ENCODE measurements at regions not wholly inside any gene's neighbourhood (a gene's known extent, or its start where the extent isn't known, plus 50 kb on each side); places are given as distances from the start of the nearest gene placed in this dataset.

DNA sequence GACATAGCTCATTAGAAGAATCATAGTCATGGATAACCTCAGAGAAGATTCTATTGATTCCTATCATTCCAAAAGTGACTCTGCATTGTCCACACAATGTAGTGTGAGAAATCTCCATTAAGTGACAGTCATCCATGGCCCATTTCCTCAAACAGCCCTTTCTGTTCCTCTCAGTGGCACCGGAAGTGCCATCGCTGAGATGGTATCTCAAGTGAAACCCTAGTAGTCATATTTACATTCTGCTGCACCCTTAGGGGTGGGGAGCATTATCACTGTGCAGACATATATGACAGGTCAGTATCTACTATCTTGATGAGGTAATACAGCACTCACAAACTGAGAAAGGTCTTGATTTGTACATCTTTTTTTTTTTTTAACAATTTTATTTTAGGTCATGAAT, 55.4 kb upstream of the MIER3 start:
- H3K14ac ChIP-seq (replicated peaks; ENCODE audit: low read depth, low read length), result no peak overlapping the region
- H2BK15ac ChIP-seq (ENCODE audit: low read depth, low read length), result no peak overlapping the region
- H3K4me3 ChIP-seq (ENCODE audit: insufficient read depth, low read depth, low read length), result no peak overlapping the region
- no peaks in the 10 kb centered on the region for H3K79me1 ChIP-seq (ENCODE audit: low read depth in 1 of 2, low read length in 2 of 2)
- no peak overlapping the region for H3K18ac ChIP-seq (ENCODE audit: low read depth, low read length)
- TF ChIP-seq BHLHE40 (IDR thresholded peaks at IDR 0.05; ENCODE audit: low read depth, low read length) (no peak), MAFK (IDR thresholded peaks at IDR 0.05; ENCODE audit: low read depth, low read length) (no peak), SMC3 (IDR thresholded peaks at IDR 0.05; ENCODE audit: low read depth, low read length) (no peak), FOS (IDR thresholded peaks at IDR 0.05; ENCODE audit: low read depth, low read length) (no peak), RFX5 (IDR thresholded peaks at IDR 0.05; ENCODE audit: low read depth, low read length) (no peak), NFE2L2 (IDR thresholded peaks at IDR 0.05; ENCODE audit: low read depth, low read length) (no peak), CHD1 (IDR thresholded peaks at IDR 0.05; ENCODE audit: low read depth, low read length) (no peak)
- TF ChIP-seq, protein P1, sequence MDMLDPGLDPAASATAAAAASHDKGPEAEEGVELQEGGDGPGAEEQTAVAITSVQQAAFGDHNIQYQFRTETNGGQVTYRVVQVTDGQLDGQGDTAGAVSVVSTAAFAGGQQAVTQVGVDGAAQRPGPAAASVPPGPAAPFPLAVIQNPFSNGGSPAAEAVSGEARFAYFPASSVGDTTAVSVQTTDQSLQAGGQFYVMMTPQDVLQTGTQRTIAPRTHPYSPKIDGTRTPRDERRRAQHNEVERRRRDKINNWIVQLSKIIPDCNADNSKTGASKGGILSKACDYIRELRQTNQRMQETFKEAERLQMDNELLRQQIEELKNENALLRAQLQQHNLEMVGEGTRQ (IDR thresholded peaks at IDR 0.05; ENCODE audit: low read depth, low read length), result no peak
- TF ChIP-seq, protein P2, sequence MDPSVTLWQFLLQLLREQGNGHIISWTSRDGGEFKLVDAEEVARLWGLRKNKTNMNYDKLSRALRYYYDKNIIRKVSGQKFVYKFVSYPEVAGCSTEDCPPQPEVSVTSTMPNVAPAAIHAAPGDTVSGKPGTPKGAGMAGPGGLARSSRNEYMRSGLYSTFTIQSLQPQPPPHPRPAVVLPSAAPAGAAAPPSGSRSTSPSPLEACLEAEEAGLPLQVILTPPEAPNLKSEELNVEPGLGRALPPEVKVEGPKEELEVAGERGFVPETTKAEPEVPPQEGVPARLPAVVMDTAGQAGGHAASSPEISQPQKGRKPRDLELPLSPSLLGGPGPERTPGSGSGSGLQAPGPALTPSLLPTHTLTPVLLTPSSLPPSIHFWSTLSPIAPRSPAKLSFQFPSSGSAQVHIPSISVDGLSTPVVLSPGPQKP (IDR thresholded peaks at IDR 0.05; ENCODE audit: borderline replicate concordance, low read depth, low read length), result no peak
- H3K9me1 ChIP-seq (ENCODE audit: insufficient read depth, low read length), result no peaks in the 10 kb centered on the region
- H2AFZ ChIP-seq (replicated peaks; ENCODE audit: low read length, poor library complexity), result no peak overlapping the region
- dilution Hi-C loops (cut with HindIII; ENCODE audit: low sequenced_read_pairs, unreplicated experiment), result no loop called here
- DNase-seq (no peak), ATAC-seq (ENCODE audit: low read depth) (no peak)
- ChIA-PET POLR2A (ENCODE audit: unreplicated experiment) (no interaction called here), CTCF (no interaction called here)
- no peak overlapping the region for H2BK120ac ChIP-seq (ENCODE audit: low read depth, low read length)
- H4K91ac ChIP-seq (ENCODE audit: insufficient read depth, low read depth, low read length), result no peak overlapping the region
- H4K8ac ChIP-seq (ENCODE audit: low read depth in 2 of 2, low read length in 2 of 2), result no peak overlapping the region
- H2BK5ac ChIP-seq (ENCODE audit: low read depth, low read length, poor library complexity, severe bottlenecking), result no peak overlapping the region
- no peak overlapping the region for H4K5ac ChIP-seq (ENCODE audit: low read depth, low read length)
- BruUV-seq (replicated peaks), result no TSS peak
- in situ Hi-C loops (cut with MboI; ENCODE audit: low sequenced_read_pairs), result no loop called here
- H3K4me1 ChIP-seq (ENCODE audit: control insufficient read depth, insufficient read depth, low read length), result no peaks in the 10 kb centered on the region
- no peak overlapping the region for H3K4ac ChIP-seq (ENCODE audit: low read depth, low read length)
- no CpG with 5 or more reads among the region's 2 CpGs for WGBS, 2 experiments (ENCODE audit: extremely low coverage in 2 of 2, insufficient read length in 1 of 2)
- intact Hi-C loops (cut with micrococcal nuclease), result no loop called here
- H3K9ac ChIP-seq (ENCODE audit: low read depth, low read length), result no peak overlapping the region
- H3K27me3 ChIP-seq (ENCODE audit: control insufficient read depth, insufficient read depth, low read length), result peaks cover under 1% of the 10 kb centered on the region; the same call in 1 of the 2 replicates
- H3K56ac ChIP-seq (ENCODE audit: extremely low read depth, insufficient read depth, low read length), result no peak overlapping the region
- no peaks in the 10 kb centered on the region for H3K36me3 ChIP-seq (ENCODE audit: control insufficient read depth, insufficient read depth, low read length)
- no peak overlapping the region for H2AK5ac ChIP-seq (ENCODE audit: low read depth, low read length)
- no peak overlapping the region for H3K23ac ChIP-seq (ENCODE audit: low read depth, low read length)
- H2BK20ac ChIP-seq (ENCODE audit: low read depth, low read length), result no peak overlapping the region
- no peaks in the 10 kb centered on the region for H3K9me3 ChIP-seq (ENCODE audit: control insufficient read depth, insufficient read depth, low read length)
- H3K4me2 ChIP-seq (ENCODE audit: low read depth, low read length), result no peak overlapping the region
- H2AK9ac ChIP-seq (replicated peaks; ENCODE audit: low read depth, low read length, poor library complexity), result no peak overlapping the region
- no peaks in the 10 kb centered on the region for H4K20me1 ChIP-seq (ENCODE audit: insufficient read depth, low read length)
- no peak overlapping the region for H3K27ac ChIP-seq (ENCODE audit: insufficient read depth, low read length)

Measured in IMR-90 (cell line).